Motor neuron (in vitro differentiated cells): ENCODE measurements at regions not wholly inside any gene's neighbourhood (a gene's known extent, or its start where the extent isn't known, plus 50 kb on each side); places are given as distances from the start of the nearest gene placed in this dataset.

ENCODE experiments used
- ATAC-seq, 8 experiments: fragments of 200-7000 bp; cut with Tn5 transposase; replicated peaks in 6 of 8; 2 replicates each; pipeline ENCODE4 v1.8.0; 2021; ENCODE audit warnings: mild to moderate bottlenecking in 8 of 8, moderate library complexity in 8 of 8
- H3K27ac ChIP-seq, 2 donors: fragments of 250-450 bp; sonication (Bioruptor Pico); 2 replicates each; pipeline ENCODE4 v1.9.0; 2021; ENCODE audit warnings: antibody characterized with exemption in 2 of 2, mild to moderate bottlenecking in 2 of 2, moderate library complexity in 1 of 2
- H3K4me1 ChIP-seq, 2 donors: fragments of 250-450 bp; sonication (Bioruptor Pico); replicated peaks in 1 of 2; 2 replicates each; pipeline ENCODE4 v1.6.1; 2021; ENCODE audit warnings: antibody characterized with exemption in 2 of 2, mild to moderate bottlenecking in 2 of 2, moderate library complexity in 1 of 2
- H3K4me3 ChIP-seq, 5 donors: fragments of 250-450 bp; sonication (Bioruptor Pico); 2 replicates each; pipeline ENCODE4 v1.9.0; 2021; ENCODE audit warnings: antibody characterized with exemption in 5 of 5, mild to moderate bottlenecking in 5 of 5, moderate library complexity in 4 of 5
- WGBS, 10 experiments: fragments of 450-650 bp; shearing (Covaris generic); methylation state at CpG; one replicate each; pipeline ENCODE4 v1.0.0; 2022; 5-methylcytosine and 5-hydroxymethylcytosine counted together
- in situ Hi-C, 9 experiments: fragments of 400-800 bp; cut with MboI; loops; one replicate each; pipeline ENCODE4 v1.15.0; 2021; ENCODE audit warnings: low sequenced_read_pairs in 9 of 9, low pct_unique_long_range_greater_than_20kb in 2 of 9; ENCODE audit not compliant: unreplicated experiment in 9 of 9

DNA sequence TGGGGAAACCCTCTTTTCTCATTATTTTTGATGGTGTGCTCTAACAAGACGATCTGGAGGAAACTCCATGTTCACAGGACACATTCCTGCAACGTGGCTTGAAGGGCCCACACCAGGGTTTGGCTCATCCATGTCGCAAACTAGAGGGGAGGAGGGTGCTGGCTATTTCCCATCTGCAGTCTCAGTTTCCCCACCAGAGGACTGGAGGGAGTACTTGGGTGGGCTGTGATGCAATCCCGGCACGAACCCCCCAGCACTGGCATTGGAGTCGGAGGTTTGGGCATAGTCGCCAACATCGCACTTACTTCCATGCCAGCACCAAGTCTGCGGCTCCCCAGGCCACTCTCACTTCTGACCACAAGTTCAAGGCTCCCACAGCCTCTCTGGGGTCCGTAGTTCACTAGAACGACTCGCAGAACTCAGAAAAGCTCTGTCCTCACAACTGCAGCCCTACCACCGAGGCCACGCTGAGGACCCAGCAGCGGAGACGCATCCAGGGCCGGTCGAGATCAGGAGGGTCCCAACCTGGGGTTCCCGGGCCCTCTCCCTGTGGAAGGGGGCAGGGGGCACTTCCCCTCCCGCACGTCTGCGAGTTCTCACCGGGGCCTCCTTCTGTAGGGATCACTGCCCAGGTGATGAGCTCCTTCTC, 165.6 kb upstream of the SOX1 start:
- in situ Hi-C loops, result no loop called here
- Histone ChIP-seq H3K4me3 (no peak overlapping the region), H3K4me1 (peaks cover 3 to 31% of the 10 kb centered on the region in 2 donors), H3K27ac (no peak overlapping the region)
- ATAC-seq, result no peak
- 20 to 82% (median 67%) methylated on average over 1 to 4 of the region's 23 CpGs; no CpG with 5 or more reads in 5 of the 10 experiments for WGBS, 10 experiments

DNA sequence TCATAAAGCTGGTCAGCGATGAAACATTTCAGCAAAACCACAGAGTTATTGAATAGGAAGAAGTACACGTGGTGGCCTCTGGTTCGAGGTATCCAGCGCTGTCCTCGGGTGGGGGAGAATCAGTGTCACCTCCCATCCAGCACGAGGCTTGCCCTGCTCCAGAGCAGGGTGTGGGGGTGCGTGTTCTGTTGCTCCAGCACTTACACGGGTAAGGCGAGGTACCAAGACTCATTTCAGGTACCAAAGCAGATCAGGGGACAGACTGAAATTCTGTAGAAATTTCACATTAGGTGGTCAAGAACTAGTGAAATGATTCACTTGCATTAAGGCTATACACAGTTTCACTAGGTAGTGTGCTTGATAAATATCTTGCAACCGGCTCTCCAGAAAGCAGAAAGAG, 164.2 kb upstream of the SOX1 start:
- Histone ChIP-seq H3K4me1 (peaks cover 3 to 23% of the 10 kb centered on the region in 2 donors), H3K27ac (no peak overlapping the region), H3K4me3 (no peak overlapping the region)
- WGBS, 10 experiments, result 15 to 95% (median 80%) methylated on average over 1 to 7 of the region's 10 CpGs; no CpG with 5 or more reads in 4 of the 10 experiments
- in situ Hi-C loops, result no loop called here
- ATAC-seq, result no peak

DNA sequence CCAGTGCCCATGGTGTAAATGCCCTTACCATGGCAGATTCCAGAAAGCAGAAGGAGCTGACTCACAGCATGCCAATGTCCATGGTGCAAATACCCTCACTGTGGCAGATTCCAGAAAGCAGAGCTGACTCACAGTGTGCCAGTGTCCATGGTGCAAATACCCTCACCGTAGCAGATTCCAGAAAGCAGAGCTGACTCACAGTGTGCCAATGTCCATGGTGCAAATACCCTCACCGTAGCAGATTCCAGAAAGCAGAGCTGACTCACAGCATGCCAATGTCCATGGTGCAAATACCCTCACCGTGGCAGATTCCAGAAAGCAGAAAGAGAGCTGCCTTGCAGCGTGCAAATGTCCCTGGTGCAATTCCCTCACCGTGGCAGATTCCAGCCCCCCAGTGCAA, 163.8 kb upstream of the SOX1 start:
- no peak for ATAC-seq
- H3K27ac ChIP-seq, result no peak overlapping the region
- H3K4me3 ChIP-seq, result no peak overlapping the region
- H3K4me1 ChIP-seq, result peaks cover 3 to 23% of the 10 kb centered on the region in 2 donors
- in situ Hi-C loops, result no loop called here
- 50 to 80% (median 73%) methylated on average over 1 to 3 of the region's 5 CpGs; no CpG with 5 or more reads in 6 of the 10 experiments for WGBS, 10 experiments

DNA sequence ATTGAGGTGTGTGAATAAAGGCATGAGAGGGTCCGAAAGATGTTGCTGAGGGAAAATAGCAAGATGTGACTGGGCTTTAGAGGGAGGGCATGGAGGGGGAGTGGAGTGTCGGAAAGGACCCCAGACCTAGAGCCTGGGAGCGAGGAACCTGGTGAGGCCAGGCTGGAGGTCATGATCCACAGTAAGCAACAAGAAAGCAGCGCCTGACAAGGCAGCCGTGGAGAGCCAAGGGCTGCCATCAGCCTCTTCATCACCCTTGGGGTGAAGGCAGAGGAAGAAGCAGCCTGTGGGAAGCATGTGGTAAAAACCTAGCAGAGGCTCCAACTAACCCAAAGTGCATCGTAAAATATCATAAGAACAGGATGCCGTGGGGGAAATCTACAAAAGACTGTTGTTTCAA, 162.8 kb upstream of the SOX1 start:
- Histone ChIP-seq H3K27ac (no peak overlapping the region), H3K4me3 (no peak overlapping the region), H3K4me1 (peaks cover 3 to 19% of the 10 kb centered on the region in 2 donors)
- ATAC-seq, result no peak
- 6 to 100% (median 93%) methylated on average over 2 to 7 of the region's 7 CpGs; no CpG with 5 or more reads in 1 of the 10 experiments for WGBS, 10 experiments
- in situ Hi-C loops, result no loop called here

DNA sequence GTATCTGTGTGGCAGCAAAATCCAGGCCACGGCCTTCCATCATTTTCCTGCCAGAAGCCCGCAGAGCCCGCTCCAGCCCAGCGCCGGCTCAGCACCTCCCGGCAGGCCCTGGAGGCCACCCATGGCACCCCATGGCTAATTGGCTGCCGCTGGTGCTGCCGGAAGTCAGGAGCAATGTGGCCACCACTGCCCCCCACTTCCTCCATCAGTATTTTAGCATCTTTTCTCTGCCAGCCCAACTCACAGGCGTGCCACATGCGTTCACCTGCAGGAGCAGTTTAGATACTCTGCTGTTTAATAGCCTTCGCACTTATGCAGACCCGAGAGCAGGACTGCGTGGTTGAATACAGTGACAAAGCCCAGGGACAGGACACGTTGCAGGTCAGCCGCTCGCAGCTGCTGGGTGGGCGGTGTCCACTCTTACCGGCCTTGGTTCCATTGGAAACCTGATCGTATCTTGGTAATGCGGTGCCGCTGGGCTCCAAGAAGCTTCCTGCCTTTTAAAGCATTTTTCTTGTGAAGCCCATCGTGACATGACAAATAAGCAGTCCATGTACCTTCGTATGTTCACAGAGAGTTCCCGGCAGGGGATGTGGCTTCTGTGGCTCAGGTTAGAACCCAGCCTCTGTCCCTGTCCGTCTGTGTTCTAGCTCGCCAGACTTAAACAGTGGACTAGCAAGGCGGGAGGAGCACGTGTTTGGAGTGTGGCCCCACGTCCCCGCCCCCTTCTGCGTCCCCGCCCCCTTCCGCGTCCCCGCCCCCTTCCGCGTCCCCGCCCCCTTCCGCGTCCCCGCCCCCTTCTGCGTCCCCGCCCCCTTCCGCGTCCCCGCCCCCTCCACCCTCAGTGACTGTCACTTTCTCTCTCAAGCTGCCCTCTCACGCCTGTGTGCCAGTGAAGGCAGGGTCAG, 162.0 kb upstream of the SOX1 start:
- Histone ChIP-seq H3K4me1 (peaks cover 3 to 16% of the 10 kb centered on the region in 2 donors), H3K4me3 (no peak overlapping the region), H3K27ac (no peak overlapping the region)
- in situ Hi-C loops, result no loop called here
- ATAC-seq, result peak in 4 of 8 experiments; percentile 48 to 83 (median 65)
- 63 to 100% (median 87%) methylated on average over 1 to 18 of the region's 47 CpGs; no CpG with 5 or more reads in 2 of the 10 experiments for WGBS, 10 experiments

DNA sequence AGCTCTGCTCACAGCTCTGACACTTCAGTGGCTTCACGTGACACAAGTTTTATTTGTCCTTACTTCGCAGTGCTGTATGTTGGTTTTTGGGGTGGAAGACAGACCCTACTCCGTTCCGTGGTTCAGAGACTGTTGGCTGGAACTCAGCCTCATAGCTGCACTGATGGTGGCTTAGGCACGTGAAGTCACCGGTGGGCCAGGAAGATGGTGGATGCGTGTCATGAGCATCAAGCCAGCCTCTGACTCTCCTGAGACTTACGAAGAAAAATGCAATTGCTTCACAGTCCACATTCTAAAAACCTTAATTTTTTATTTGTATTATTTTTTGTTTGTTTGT, 161.4 kb upstream of the SOX1 start:
- Histone ChIP-seq H3K4me1 (peaks cover 3 to 9% of the 10 kb centered on the region in 2 donors), H3K27ac (no peak overlapping the region), H3K4me3 (no peak overlapping the region)
- 81 to 100% (median 97%) methylated on average over 2 to 6 of the region's 8 CpGs; no CpG with 5 or more reads in 4 of the 10 experiments for WGBS, 10 experiments
- in situ Hi-C loops, result no loop called here
- peak in 1 of 8 experiments; percentile 24 for ATAC-seq

DNA sequence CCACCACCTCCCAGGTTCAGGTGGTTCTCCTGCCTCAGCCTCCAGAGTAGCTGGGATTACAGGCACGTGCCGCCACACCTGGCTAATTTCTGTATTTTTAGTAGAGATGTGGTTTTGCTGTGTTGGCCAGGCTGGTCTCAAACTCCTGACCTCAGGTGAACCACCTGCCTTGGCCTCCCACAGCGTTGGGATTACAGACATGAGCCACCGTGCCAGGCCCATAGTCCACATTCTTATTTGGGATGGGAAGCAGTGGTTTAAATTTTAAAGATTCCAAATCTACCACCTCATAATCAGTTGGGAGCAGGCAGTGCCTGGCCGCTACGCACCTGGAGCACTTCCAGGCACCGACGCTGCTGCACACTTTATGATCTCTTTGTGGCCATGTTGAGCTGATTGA, 160.6 kb upstream of the SOX1 start:
- ATAC-seq, result no peak
- H3K4me1 ChIP-seq, result peaks cover 0 to 3% of the 10 kb centered on the region in 2 donors
- in situ Hi-C loops, result no loop called here
- WGBS, 10 experiments, result 32 to 98% (median 89%) methylated on average over 4 to 8 of the region's 8 CpGs; no CpG with 5 or more reads in 2 of the 10 experiments
- H3K27ac ChIP-seq, result no peak overlapping the region
- H3K4me3 ChIP-seq, result no peak overlapping the region

DNA sequence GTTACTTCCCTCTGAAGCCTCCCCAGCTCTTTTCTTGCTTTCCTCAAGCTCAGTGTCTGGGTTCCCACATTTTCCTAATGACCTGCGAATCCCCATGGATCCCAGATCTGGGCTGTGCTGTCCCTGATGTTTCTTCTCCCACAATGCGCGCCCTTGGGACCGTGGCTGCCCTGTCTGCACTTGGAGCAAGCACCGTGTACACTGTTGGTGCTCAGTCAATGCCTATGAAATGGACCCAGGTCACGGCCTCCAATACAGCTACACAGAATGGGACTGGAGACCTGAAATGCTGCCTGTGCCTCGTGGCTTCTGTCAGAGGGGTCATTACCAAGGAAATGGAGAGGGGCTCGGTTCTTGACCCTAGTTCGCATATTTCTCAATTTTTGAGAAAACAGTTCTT, 160.1 kb upstream of the SOX1 start:
- ATAC-seq, result no peak
- H3K4me1 ChIP-seq, result peaks cover 0 to 3% of the 10 kb centered on the region in 2 donors
- WGBS, 10 experiments, result 24 to 100% (median 80%) methylated on average over 1 to 7 of the region's 9 CpGs; no CpG with 5 or more reads in 1 of the 10 experiments
- no peak overlapping the region for H3K27ac ChIP-seq
- in situ Hi-C loops, result no loop called here
- no peak overlapping the region for H3K4me3 ChIP-seq

DNA sequence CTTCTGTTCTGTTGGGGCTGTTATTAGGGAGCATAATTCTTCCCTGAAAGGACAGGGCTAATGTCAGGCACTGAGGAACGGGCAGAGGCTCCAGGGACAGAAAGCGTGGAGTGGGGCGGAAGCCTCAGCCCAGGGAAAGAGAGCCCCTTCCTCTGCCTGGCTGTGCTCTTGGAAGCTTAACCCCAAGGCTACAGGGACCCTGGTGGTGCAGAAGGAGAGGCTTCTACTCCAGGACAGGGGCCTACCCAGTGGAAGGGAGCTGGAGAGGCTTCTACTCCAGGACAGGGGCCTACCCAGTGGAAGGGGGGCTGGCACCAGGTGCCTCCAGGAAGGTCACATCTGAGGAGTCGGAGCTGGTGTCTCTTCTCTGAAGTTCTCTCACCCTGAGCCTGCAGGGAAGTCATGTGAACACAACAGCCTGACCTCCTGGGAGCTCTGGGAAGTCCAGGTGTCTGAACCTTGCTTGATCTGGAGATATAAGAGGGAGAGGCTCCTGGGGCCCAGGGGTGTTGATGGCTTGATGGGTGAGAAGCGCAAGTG, 159.5 kb upstream of the SOX1 start:
- WGBS, 10 experiments, result 10 to 90% (median 56%) methylated on average over 1 to 5 of the region's 5 CpGs; no CpG with 5 or more reads in 4 of the 10 experiments
- Histone ChIP-seq H3K4me1 (peaks cover 0 to 3% of the 10 kb centered on the region in 2 donors), H3K4me3 (no peak overlapping the region), H3K27ac (no peak overlapping the region)
- no peak for ATAC-seq
- in situ Hi-C loops, result no loop called here

DNA sequence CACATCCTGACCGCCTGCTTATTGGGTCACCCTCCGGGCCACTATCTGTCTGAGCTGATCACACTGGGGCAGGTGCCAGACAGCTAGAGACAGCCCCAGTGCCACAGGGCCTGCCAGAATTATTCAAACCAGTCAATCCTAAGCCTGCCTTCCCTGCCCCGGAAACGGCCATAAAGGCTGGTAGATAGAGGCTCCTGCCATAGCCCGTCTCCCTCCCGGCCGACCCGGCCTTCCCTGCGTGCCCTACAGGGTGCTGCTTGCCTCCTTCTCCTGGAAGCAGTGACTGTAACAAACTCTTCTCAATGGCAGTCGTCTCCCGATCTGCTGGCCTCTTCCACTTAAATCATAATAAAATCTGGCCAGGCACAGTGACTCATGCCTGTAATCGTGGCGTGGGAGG, 158.6 kb upstream of the SOX1 start:
- Histone ChIP-seq H3K27ac (no peak overlapping the region), H3K4me3 (no peak overlapping the region), H3K4me1 (peaks cover under 1 to 8% of the 10 kb centered on the region in 2 donors)
- no peak for ATAC-seq
- in situ Hi-C loops, result no loop called here
- WGBS, 10 experiments, result 30 to 86% (median 73%) methylated on average over 2 to 9 of the region's 13 CpGs; no CpG with 5 or more reads in 6 of the 10 experiments

DNA sequence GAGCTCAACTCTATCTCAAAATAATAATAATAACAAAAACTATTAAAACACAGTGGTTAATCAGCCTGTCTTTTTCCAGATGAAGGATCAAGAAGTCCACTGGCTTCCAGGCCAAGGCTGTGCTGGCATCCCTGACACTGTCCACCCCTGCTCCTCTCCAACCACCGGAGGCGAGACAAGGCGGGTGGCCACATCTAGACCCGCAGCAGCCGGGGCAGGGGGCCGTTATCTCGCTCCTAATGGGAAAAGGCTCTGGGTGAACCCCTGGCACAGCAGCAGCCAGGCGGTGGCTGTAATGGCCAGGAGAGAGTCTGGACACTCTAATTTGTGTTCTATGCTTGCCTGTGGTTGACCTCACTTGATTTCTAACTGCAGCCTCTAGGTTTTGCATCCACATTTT, 158.0 kb upstream of the SOX1 start:
- no peak for ATAC-seq
- WGBS, 10 experiments, result 17% methylated on average over 5 of the region's 8 CpGs; no CpG with 5 or more reads in 9 of the 10 experiments
- in situ Hi-C loops, result no loop called here
- no peak overlapping the region for H3K27ac ChIP-seq
- peaks cover 4 to 12% of the 10 kb centered on the region in 2 donors for H3K4me1 ChIP-seq
- no peak overlapping the region for H3K4me3 ChIP-seq

DNA sequence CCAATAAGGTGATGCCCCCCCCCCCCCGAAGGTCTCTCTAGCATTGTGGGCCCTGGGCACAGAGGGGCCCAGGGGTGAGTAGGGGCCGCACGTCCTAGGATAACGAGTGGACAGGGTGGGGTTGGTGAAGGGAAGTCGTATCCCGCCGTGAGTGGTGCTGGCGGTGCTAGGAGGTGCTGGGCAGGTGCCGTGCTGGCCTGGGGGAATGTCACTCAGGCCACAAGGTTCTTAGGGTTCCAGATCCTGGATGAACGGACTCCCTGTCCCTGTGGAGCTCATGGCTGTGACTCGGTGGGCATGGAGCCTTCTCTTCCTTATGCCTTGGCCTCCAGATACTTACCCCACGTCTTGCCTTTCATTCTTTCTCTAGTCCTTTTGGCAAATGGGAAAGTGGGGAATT, 157.4 kb upstream of the SOX1 start:
- Histone ChIP-seq H3K27ac (no peak overlapping the region), H3K4me1 (peaks cover 4 to 16% of the 10 kb centered on the region in 2 donors), H3K4me3 (no peak overlapping the region)
- ATAC-seq, result no peak
- 11 to 100% (median 58%) methylated on average over 1 to 3 of the region's 12 CpGs; no CpG with 5 or more reads in 3 of the 10 experiments for WGBS, 10 experiments
- in situ Hi-C loops, result no loop called here
